Heart right ventricle (tissue), 16 donors: ENCODE measurements at regions not wholly inside any gene's neighbourhood (a gene's known extent, or its start where the extent isn't known, plus 50 kb on each side); places are given as distances from the start of the nearest gene placed in this dataset.
A peak's percentile ranks its signal among the peaks of the same experiment; 100 is the strongest.
"Not testable (repeated sequence)": the region's sequence is repeated elsewhere in the genome, so short reads cannot be mapped to it uniquely, and the experiment has no call there.

Experiments used
- ATAC-seq, 8 donors: fragments of 200-7000 bp; cut with Tn5 transposase; one replicate each; pipeline ENCODE4 v1.9.1; 2020; ENCODE audit warnings: mild to moderate bottlenecking in 8 of 8, moderate library complexity in 8 of 8, moderate number of reproducible peaks in 1 of 8
- DNase-seq, 2 donors: peaks; one replicate each; pipeline ENCODE4 v3.0.0-alpha.2; 2020
- H3K27ac ChIP-seq, 10 donors: fragments of 200-600 bp; sonication (generic) in 2 of 10; one replicate each; pipeline versions ENCODE4 v1.5.0 to v1.8.0; 2020 to 2022; ENCODE audit warnings: mild to moderate bottlenecking in 3 of 10
- H3K27me3 ChIP-seq, 7 donors: fragments of 200-600 bp; one replicate each; pipeline ENCODE4 v1.8.0; 2021 to 2022; ENCODE audit warnings: mild to moderate bottlenecking in 2 of 7
- H3K36me3 ChIP-seq, 9 donors: fragments of 200-600 bp; sonication (generic) in 1 of 9; one replicate each; pipeline versions ENCODE4 v1.5.0 to v1.8.0; 2020 to 2022; ENCODE audit warnings: mild to moderate bottlenecking in 2 of 9
- H3K4me1 ChIP-seq, 9 donors: fragments of 200-600 bp; sonication (generic) in 1 of 9; one replicate each; pipeline versions ENCODE4 v1.5.0 to v1.8.0; 2020 to 2022; ENCODE audit warnings: mild to moderate bottlenecking in 4 of 9
- H3K4me3 ChIP-seq, 10 donors: fragments of 200-600 bp; sonication (generic) in 2 of 10; one replicate each; pipeline versions ENCODE4 v1.5.0 to v1.8.0; 2020 to 2022; ENCODE audit warnings: mild to moderate bottlenecking in 7 of 10, moderate library complexity in 2 of 10
- H3K9me3 ChIP-seq, 11 donors: fragments of 200-600 bp in 10 of 11; sonication (generic) in 2 of 11; one replicate each; pipeline versions ENCODE4 v1.5.0 to v1.8.0; 2013 to 2022; ENCODE audit warnings: mild to moderate bottlenecking in 2 of 11, control low read depth in 1 of 11, moderate library complexity in 1 of 11
- CTCF ChIP-seq, 9 donors: fragments of 200-600 bp; sonication (generic) in 2 of 9; IDR thresholded peaks; one replicate each; pipeline versions ENCODE4 v1.5.0 to v1.8.0; 2021 to 2022; ENCODE audit warnings: antibody characterized with exemption in 9 of 9, mild to moderate bottlenecking in 5 of 9, moderate library complexity in 1 of 9
- WGBS, 2 donors: extraction: QIAGEN DNeasy Blood & Tissue Kit; methylation state at CpG; one replicate each; pipeline ENCODE4 v1.1.7; 2013; ENCODE audit warnings: inconsistent platforms in 1 of 2; 5-methylcytosine and 5-hydroxymethylcytosine counted together
- intact Hi-C, 10 donors: fragments of 100-400 bp; cut with DNase I; formaldehyde crosslinking; loops; one replicate each; pipeline versions ENCODE4 v1.11.1 to v1.14.2; 2022
- donor health status: Arrhythmogenic right ventricular cardiomyopathy.
- donor health status: ischemic (EF 13 %, LVEDD 7.1; RV severe dilation, severe dysfunction).
- donor health status: healthy with polysubstance abuse.
- donor health status: DM: no; HTN: yes; CAD: no.
- donor health status: DM: no; HTN: no; CAD: no.
- donor health status: ischemic (EF 25% LVEDD 6.9; RV normal size, moderate dysfunction).
- donor health status: ischemic (EF 25% LVEDD 5.7; RV mildly dilated, moderate dysfunction).
- donor health status: healthy.
- donor health status: DM: yes; HTN: yes; CAD: no.
- donor health status: Ischemic cardiomyopathy.
- donor health status: ischemic (EF 35%, LVEDD 5.7; RV mildly dilated, moderate dysfunction).
- donor health status: nonischemic (EF 11% LVEDD 7.7; RV severe dilation, severe dysfunction).
- donor health status: DM: yes; HTN: yes; CAD: no.
- donor health status: PGD.
- donor health status: ischemic (EF 29% LVEDD 5.4; RV normal size, mild dysfunction).
- donor health status: nonischemic (EF 23%, LVEDD 6.1; RV moderate dilation, normal function).

GRCh38 chr6:170090561-170090960, 200.3 kb downstream of the DLL1 start:
- H3K36me3 ChIP-seq = no peaks in the 10 kb centered on the region
- H3K4me3 ChIP-seq = no peak overlapping the region
- no peak for TF ChIP-seq CTCF (IDR thresholded peaks at IDR 0.05)
- DNase-seq = peak in 1 of 2 donors; percentile 1
- intact Hi-C loops = no loop called here
- peaks cover 0 to 5% (median 0%) of the 10 kb centered on the region in 7 donors for H3K27me3 ChIP-seq
- ATAC-seq = no peak
- H3K9me3 ChIP-seq = no peaks in the 10 kb centered on the region
- no peak overlapping the region for H3K27ac ChIP-seq
- peaks cover 0 to 22% (median 10%) of the 10 kb centered on the region in 9 donors for H3K4me1 ChIP-seq
- 86 to 92% methylated on average over 12 of the region's 12 CpGs for WGBS, 2 donors

- Histone ChIP-seq H3K4me1 (peaks cover 0 to 22% (median 8%) of the 10 kb centered on the region in 9 donors), H3K36me3 (no peaks in the 10 kb centered on the region), H3K9me3 (no peaks in the 10 kb centered on the region), H3K4me3 (no peak overlapping the region), H3K27me3 (peaks cover 0 to 5% (median 0%) of the 10 kb centered on the region in 7 donors), H3K27ac (peak overlapping the region in 1 of 10 donors; percentile 15)
- TF ChIP-seq CTCF (IDR thresholded peaks at IDR 0.05) = no peak
- 72 to 76% methylated on average over 11 of the region's 11 CpGs for WGBS, 2 donors
- ATAC-seq = peak in 3 of 8 donors; percentile 4 to 30 (median 22)
- no peak for DNase-seq
- intact Hi-C loops = no loop called here
These were observed 200.9 kb downstream of the DLL1 start for GRCh38 chr6:170089963-170090362.

GRCh38 chr6:170088582-170088955, 202.3 kb downstream of the DLL1 start:
- ATAC-seq (peak in 2 of 8 donors; percentile 15 to 26), DNase-seq (no peak)
- no peak for TF ChIP-seq CTCF (IDR thresholded peaks at IDR 0.05)
- intact Hi-C loops = no loop called here
- Histone ChIP-seq H3K27ac (no peak overlapping the region), H3K9me3 (no peaks in the 10 kb centered on the region), H3K36me3 (no peaks in the 10 kb centered on the region), H3K4me3 (peak overlapping the region in 2 of 10 donors; percentile 5 to 15), H3K4me1 (peaks cover 0 to 22% (median 8%) of the 10 kb centered on the region in 9 donors), H3K27me3 (peaks cover 0 to 4% (median 0%) of the 10 kb centered on the region in 7 donors)
- 87 to 93% methylated on average over 20 of the region's 20 CpGs for WGBS, 2 donors

- Histone ChIP-seq H3K4me1 (peaks cover 0 to 22% (median 8%) of the 10 kb centered on the region in 9 donors), H3K4me3 (peak overlapping the region in 4 of 10 donors; percentile 2 to 15 (median 8)), H3K36me3 (no peaks in the 10 kb centered on the region), H3K27me3 (no peaks in the 10 kb centered on the region), H3K27ac (no peak overlapping the region), H3K9me3 (no peaks in the 10 kb centered on the region)
- no peak for DNase-seq
- no peak for TF ChIP-seq CTCF (IDR thresholded peaks at IDR 0.05)
- peak in 2 of 8 donors; percentile 34 to 50 for ATAC-seq
- intact Hi-C loops = no loop called here
- 88% methylated on average over 30 to 36 of the region's 36 CpGs for WGBS, 2 donors
These were observed 202.8 kb downstream of the DLL1 start for GRCh38 chr6:170087941-170088581.

- WGBS, 2 donors = 90 to 95% methylated on average over 15 to 23 of the region's 25 CpGs
- peaks cover 0 to 22% (median 8%) of the 10 kb centered on the region in 9 donors for H3K4me1 ChIP-seq
- H3K27ac ChIP-seq, H3K4me3 ChIP-seq, H3K27me3 ChIP-seq, intact Hi-C loops, ATAC-seq, H3K9me3 ChIP-seq, H3K36me3 ChIP-seq: not testable (repeated sequence)
- peak in 1 of 2 donors; percentile 3 for DNase-seq
These were observed 203.5 kb downstream of the DLL1 start for GRCh38 chr6:170087421-170087780.
